ENCODE measurements at regions not wholly inside any gene's neighbourhood (a gene's known extent, or its start where the extent isn't known, plus 50 kb on each side); places are given as distances from the start of the nearest gene placed in this dataset.

GRCh38 chr7:98761225-98761624, 108.6 kb downstream of the TMEM130 start:
- Histone ChIP-seq H3K4me3 (ENCODE audit: low read depth in 2 of 2, low read length in 2 of 2) (no peak overlapping the region), H3K4me1 (ENCODE audit: control insufficient read depth, insufficient read depth, low read length) (no peaks in the 10 kb centered on the region), H3K9me3 (ENCODE audit: control insufficient read depth, insufficient read depth, low read depth, low read length) (no peaks in the 10 kb centered on the region), H3K27ac (ENCODE audit: low read length) (no peak overlapping the region), H3K36me3 (ENCODE audit: control insufficient read depth, insufficient read depth, low read length) (no peaks in the 10 kb centered on the region), H3K27me3 (ENCODE audit: control insufficient read depth, insufficient read depth, low read length) (no peaks in the 10 kb centered on the region)
- no peak for DNase-seq (ENCODE audit: low read depth, low spot score)
- BruUV-seq (replicated peaks), result no TSS peak
- no peak for TF ChIP-seq POLR2AphosphoS5 (IDR thresholded peaks at IDR 0.05; ENCODE audit: low read depth, low read length)
- no peak for TF ChIP-seq SIN3A (IDR thresholded peaks at IDR 0.05; ENCODE audit: borderline replicate concordance, insufficient read depth, low read depth, low read length)
- no peak for TF ChIP-seq TCF7L2 (IDR thresholded peaks at IDR 0.05; ENCODE audit: low read depth, low read length)
- TF ChIP-seq REST (IDR thresholded peaks at IDR 0.05; ENCODE audit: insufficient read depth in 1 of 2, low read depth in 2 of 2, low read length in 1 of 2), result no peak
- TF ChIP-seq CTCF (IDR thresholded peaks at IDR 0.05), result no peak
- intact Hi-C loops (cut with micrococcal nuclease; ENCODE audit: unreplicated experiment) (loop anchor here (10.0 kb wide), 1 partner anchor 64 kb away; no protein-coding TSS in a partner anchor), in situ Hi-C loops (cut with HindIII; ENCODE audit: low pct_unique_long_range_greater_than_20kb, low sequenced_read_pairs) (no loop called here)
- ChIA-PET CTCF (no interaction called here), POLR2A (no interaction called here)
- no peak for ATAC-seq

- Histone ChIP-seq H3K27me3 (ENCODE audit: control insufficient read depth, insufficient read depth, low read length) (no peaks in the 10 kb centered on the region), H3K27ac (ENCODE audit: low read length) (no peak overlapping the region), H3K9me3 (ENCODE audit: control insufficient read depth, insufficient read depth, low read depth, low read length) (no peaks in the 10 kb centered on the region), H3K4me3 (ENCODE audit: low read depth in 2 of 2, low read length in 2 of 2) (no peak overlapping the region), H3K36me3 (ENCODE audit: control insufficient read depth, insufficient read depth, low read length) (no peaks in the 10 kb centered on the region), H3K4me1 (ENCODE audit: control insufficient read depth, insufficient read depth, low read length) (no peaks in the 10 kb centered on the region)
- intact Hi-C loops (cut with micrococcal nuclease; ENCODE audit: unreplicated experiment) (loop anchor here (10.0 kb wide), 1 partner anchor 62 kb away; no protein-coding TSS in a partner anchor), in situ Hi-C loops (cut with HindIII; ENCODE audit: low pct_unique_long_range_greater_than_20kb, low sequenced_read_pairs) (no loop called here)
- TF ChIP-seq TCF7L2 (IDR thresholded peaks at IDR 0.05; ENCODE audit: low read depth, low read length), result no peak
- no peak for TF ChIP-seq POLR2AphosphoS5 (IDR thresholded peaks at IDR 0.05; ENCODE audit: low read depth, low read length)
- no peak for TF ChIP-seq SIN3A (IDR thresholded peaks at IDR 0.05; ENCODE audit: borderline replicate concordance, insufficient read depth, low read depth, low read length)
- no peak for TF ChIP-seq CTCF (IDR thresholded peaks at IDR 0.05)
- TF ChIP-seq REST (IDR thresholded peaks at IDR 0.05; ENCODE audit: insufficient read depth in 1 of 2, low read depth in 2 of 2, low read length in 1 of 2), result no peak
- POLR2A ChIA-PET, result no interaction called here
- ATAC-seq (no peak), DNase-seq (ENCODE audit: low read depth, low spot score) (no peak)
- BruUV-seq (replicated peaks), result no TSS peak
- CTCF ChIA-PET, result no interaction called here
Measured at GRCh38 chr7:98762620-98763019, 107.2 kb downstream of the TMEM130 start.
